HG02885 (cell line): ENCODE measurements at regions not wholly inside any gene's neighbourhood (a gene's known extent, or its start where the extent isn't known, plus 50 kb on each side); places are given as distances from the start of the nearest gene placed in this dataset.

Experiments
- ATAC-seq: cut with Tn5 transposase; IDR thresholded peaks from one replicate; pipeline ENCODE4 v1.9.1; 2021; ENCODE audit warnings: mild to moderate bottlenecking; ENCODE audit not compliant: unreplicated experiment, poor library complexity

DNA sequence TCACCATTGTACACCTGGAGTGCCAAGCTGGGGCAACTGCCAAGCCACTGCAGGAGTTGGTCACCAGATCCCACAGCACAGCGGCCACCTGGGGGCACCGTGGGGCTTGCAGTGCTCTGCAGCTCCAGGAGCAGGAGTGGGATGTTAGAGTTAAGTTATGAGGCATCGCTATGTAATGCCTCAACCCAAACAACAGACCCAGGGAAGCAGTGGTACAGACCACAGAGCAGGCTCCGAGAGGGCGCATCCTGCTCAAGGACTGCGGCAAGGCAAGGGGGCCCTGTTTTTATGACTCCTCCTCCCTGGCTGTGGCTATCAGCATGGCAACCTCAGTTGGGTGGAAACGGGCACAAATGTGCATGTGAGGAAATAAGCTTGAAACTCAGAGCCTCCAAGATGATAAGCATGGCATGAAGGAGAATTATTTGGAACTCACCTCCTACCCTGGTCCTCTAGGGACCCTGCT is 63.1 kb downstream of the ARL6IP4 start:
- no peak for ATAC-seq

DNA sequence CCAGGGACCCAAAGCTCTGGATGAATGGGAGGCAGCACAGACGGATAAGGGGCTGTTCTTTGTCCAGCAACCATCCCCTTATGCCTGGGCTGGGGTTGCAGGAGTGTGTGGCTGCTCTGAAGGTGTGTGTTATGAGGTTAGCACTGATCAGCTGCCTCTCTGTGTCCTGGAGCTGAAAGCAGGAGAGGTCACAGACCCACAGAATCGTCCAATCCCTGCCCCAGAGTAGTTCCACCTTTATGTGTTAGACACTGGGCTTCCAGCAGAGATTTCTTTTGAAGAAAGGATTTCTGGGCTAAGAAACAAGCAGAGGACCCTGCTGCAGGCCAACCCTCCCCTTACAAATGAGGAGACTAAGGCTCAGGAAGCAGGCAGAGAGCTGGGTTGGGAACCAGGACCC is 62.4 kb downstream of the ARL6IP4 start:
- no peak for ATAC-seq

DNA sequence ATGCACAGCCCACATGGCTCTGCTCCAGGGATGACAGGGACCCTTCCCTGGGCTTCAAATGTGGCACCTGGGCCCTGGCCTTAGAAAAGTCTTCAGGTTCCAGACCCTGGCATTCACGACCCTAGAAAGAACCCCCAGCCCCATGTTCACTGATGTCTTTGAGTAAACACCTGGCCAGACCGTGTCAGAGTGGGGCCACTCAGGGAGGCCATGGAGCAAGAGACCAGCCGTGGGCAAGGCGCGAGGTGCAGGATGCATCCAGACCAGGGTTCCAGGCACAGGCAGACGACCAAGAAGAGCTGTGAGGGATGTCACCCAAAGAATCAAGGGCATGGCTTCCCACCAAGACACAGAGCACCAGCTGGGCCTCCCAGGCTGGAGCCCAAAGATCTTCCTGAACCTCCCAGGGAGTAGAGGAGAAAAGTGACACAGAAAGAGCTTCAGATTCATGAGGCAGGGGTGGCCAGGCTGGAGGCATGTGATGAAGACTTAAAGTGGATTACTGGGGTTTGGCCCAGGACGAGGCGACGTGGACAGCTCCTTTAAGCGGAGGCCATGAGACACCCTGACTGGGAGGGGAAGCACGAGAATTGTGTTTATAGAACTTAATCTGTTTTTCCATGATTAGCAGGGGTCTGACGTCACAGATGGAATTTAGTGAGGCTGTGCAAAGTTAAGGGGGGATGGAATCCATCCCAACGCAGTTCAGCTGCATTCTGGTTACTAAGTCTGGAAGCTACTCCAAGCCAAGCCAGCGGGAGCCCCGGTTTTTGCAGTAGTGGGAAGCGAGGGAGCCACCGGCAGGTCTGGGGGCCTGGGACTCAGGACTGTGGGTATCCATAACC is 61.6 kb downstream of the ARL6IP4 start:
- ATAC-seq, result no peak

DNA sequence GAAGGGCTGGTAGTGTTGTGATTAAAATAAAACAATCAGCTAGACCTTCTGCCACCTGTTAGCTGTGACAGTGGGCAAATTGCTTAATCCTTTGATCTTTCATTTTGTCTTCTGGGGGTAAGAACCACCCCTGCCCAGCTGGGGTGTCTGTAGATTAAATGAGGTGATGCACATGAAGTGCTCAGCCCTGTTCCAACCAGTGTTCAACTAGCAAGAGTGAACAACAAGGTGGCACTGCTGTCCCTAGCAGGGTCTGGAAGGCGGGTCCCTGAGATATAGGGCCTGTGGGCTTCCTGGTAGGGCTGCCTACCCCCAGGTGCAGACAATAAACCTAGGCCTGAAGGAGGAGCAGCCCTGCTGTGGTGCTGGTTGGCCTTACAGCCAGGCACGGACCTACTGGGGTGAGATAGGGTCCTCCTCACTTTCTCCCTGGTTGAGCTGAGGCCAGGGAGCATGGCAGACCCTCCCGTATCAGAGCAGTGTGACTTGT is 60.6 kb downstream of the ARL6IP4 start:
- ATAC-seq, result no peak

DNA sequence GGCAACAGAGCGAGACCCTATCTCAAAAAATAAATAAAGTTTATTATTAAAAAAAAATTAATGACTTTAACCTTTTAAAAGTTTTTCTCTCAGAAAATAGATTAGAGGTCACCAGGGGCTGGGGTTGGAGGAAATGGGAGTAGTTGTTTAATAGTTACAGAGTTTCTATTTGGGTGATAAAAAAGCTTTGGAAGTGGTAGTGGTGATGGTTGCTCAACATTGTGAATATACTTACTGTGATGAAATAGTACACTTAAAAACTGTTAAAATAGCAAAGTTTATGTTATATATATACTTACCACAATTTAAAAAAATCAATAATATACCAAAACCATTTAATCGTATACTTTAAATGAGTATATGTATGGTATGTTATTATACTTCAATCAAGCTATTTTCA is 59.6 kb downstream of the ARL6IP4 start:
- ATAC-seq, result no peak

DNA sequence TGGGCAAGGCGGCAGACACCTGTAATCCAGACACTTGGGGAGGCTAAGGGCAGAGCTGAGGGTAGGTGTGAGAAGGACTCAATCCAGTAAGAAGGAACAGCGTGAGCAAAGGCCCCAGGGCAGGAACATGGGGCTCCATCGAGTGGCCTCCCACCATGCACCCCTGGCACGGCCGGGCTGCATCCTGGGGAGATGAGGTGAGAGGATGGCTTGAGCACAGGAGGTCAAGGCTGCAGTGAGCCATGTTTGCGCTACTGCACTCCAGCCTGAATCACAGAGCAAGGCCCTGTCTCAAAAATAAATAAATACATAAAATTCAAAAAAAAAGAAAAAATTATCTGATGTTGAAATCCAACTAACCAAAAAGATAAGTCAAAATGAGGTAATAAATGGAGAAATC is 58.5 kb downstream of the ARL6IP4 start:
- no peak for ATAC-seq

DNA sequence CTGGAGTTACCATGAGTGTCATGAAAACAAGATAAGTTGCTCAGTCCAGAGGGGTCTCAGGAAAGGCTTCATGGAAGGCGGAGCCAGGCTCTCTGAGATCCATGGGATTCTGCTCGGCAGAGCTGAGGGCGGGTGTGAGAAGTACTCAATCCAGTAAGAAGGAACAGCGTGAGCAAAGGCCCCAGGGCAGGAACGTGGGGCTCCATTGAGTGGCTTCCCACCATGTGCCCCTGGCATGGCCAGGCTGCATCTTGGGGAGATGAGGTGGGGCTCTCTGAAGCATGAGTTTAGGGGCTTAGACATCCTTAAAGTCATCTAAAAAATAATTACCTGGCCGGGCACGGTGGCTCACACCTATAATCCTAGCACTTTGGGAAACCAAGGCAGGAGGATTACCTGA is 58.0 kb downstream of the ARL6IP4 start:
- no peak for ATAC-seq

DNA sequence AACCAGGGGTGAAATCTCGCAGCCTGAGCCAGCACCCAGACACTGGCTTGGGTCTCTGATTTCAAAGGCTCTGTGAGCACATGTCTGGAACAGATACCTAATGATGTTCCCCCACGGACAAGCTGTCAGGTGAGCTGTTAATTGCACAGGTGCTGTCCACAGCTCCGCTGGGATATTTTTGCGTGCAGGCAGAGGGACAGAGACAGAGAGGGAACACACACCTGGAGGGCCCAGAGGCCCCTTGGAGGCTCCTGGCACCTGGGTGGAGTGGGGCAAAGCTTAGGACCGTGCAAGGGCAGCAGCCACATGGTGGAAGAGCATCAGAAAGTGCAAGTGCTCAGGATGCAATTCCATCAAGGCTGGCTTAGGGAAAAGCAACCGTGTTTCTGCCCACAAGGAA is 57.3 kb downstream of the ARL6IP4 start:
- no peak for ATAC-seq

DNA sequence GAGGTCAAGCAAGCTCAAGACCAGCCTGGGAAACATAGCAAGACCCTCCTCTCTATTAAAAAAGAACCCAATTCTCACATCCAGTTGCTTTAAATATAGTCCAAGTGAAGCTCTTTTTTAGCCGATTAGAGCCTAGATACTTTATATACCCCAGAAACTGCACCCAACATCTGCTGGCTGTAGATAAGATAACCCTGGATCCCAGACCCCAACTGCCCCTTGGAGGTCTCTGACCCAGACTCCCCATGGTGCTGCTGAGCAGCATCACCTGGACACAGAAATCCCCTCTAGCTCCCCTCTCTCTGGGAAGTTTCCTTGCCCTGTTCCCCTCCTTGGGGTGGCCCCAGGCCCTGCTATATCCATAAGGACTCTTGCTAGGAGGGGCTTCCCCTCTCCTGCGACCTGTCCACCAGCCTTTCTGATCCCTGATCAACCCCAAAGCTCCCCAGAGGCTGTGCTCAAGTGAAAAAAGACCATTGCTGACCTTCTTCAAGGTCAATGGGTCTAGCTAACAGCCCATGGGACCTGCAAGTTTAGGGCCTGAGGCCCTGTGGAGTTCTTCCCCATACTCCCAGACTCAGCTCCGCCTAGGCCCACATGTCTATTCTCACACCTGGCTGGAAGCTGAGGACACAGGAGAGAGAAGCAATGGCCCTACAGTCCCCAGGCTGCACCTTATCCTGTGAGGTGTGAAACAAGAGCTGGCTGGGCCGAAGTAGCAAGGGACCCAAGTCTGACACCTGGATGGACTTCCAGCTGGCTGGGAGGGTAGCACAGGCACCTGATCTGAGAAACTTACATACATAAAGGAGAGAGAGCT is 56.2 kb downstream of the ARL6IP4 start:
- ATAC-seq, result no peak

DNA sequence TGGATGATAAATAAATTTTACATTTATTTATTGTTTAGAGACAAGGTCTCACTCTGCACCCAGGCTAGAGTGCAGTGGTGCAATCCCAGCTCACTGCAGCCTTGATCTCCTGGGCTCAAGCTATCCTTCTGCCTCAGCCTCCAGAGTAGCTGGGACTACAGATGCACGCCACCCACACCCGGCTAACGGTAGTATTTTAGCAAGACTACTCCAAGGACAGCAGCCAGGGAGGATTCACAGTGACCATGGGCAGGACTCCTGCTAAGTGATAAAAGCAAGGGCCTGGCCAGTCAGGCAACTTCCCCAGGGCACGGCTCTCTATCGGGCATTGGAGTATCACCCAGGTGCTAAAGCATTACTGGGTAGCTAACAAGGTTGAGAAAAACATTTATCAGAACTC is 55.4 kb downstream of the ARL6IP4 start:
- ATAC-seq, result no peak

DNA sequence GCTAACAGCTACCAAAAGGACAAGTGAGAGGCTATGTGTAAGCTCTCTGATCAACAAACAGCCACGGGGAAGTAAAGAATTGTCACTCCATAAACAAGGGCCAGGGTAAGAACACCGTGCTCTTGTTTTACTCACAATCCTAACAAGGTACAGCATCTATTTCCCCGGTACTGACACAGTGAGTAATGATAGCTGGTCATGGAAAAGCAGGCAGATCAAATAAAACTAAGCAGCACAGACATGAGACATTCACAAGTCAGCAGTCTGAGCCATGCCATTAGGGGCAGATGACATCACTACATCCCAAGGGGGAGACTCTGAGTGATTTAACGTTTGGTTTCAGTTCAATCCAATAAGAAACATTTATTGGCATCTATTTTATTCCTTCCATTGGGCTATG is 54.4 kb downstream of the ARL6IP4 start:
- ATAC-seq, result no peak

DNA sequence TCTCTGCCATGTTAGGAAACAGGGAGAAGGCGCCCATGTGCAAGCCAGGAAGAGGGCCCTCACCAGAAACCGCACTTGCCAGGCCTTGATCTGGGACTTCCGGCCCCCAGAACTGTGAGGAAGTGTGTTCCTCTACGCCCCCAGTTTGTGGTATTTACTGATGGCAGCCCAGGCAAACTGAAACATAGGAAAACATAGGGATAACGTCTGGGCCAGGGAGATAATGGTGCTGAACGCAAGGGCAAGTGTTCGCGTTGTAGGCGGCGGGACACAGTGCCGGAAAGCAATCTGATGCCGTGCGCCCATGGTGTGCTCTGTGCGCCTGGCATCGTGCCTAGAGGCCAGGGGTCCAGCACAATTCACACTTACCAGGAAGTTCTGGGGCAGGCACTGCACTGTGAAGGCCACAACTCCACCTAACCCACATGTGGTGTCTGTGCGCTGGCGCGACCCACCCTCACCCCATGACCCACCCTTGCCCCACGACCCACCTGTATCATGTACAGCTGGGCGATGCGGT is 53.6 kb downstream of the ARL6IP4 start:
- no peak for ATAC-seq

DNA sequence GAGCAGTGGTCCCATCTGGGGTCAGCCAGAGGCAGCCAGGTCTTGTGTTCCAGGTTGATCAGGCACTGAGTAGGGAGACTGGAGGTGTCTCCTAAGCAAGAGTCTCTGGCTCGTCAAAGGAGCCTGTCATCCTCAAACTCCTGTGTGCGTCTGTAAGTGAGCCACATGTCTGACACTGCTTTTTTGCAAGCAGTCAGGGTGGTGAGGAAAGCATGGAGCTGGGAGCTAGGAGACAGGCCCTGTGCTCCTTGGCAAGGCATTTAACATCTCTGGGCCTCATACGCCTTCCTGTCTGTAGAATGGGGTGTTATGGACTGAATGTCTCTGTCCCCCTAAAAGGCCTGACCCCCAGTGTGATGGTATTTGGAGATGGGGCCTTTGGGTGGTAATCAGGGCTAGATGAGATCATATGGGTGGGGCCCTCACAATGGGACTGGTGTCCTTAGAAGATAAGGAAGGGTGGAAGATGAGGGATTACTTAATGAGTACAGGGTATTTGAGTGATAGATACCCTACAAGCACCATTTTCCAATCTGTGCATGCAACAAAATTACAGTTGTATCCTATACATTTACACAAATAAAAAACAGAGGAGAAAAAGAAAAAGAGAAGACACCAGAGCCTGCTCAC is 53.0 kb downstream of the ARL6IP4 start:
- no peak for ATAC-seq

DNA sequence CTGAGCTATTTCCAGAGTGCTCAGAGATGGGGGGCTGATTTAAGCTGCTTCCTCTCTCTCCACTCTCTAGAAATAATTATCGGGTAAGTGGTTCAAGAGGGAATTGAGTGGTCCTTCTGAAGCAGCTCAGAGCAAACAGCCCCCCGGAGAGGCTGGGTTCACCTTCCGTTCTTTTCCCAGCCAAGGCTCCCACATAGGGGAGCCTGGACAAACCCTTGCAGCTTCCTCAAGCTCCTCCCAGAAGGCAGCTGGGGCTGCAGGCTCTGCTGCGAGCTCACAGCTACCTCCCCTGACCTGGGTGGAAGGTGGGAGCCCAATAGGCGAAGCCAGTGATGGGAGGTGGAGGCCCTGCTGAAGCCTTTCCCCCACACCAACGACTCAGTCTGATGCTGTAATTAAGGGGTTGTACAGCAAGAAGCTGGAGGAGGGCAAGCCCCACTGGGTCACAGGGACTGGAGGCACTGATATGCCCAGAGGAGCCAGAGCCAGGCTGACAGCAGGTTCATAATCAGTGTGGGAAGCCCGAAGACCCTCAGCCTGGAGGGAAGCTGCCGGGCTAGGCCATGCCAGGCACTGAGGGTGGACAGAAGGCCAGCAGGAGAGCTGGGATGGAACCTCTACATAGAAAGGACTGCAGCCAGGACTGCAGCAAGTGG is 52.4 kb downstream of the ARL6IP4 start:
- ATAC-seq, result no peak
